ENCODE measurements at regions not wholly inside any gene's neighbourhood (a gene's known extent, or its start where the extent isn't known, plus 50 kb on each side); places are given as distances from the start of the nearest gene placed in this dataset.

- no peak for DNase-seq (ENCODE audit: low read depth in 2 of 2)
These were observed 331.8 kb upstream of the TENM3 start for GRCh38 chr4:181911420-181911819.

GRCh38 chr4:181933471-181933870, 309.7 kb upstream of the TENM3 start:
- no peak for DNase-seq (ENCODE audit: low read depth in 2 of 2)

- DNase-seq (ENCODE audit: low read depth in 2 of 2) = no peak
These were observed 304.6 kb upstream of the TENM3 start for GRCh38 chr4:181938631-181939030.

- no peak for DNase-seq (ENCODE audit: low read depth in 2 of 2)
These were observed 303.8 kb upstream of the TENM3 start for GRCh38 chr4:181939199-181939945.

- DNase-seq (ENCODE audit: low read depth in 2 of 2) = no peak
These were observed 298.7 kb upstream of the TENM3 start for GRCh38 chr4:181944527-181944926.

GRCh38 chr4:181946902-181947301, 296.3 kb upstream of the TENM3 start:
- no peak for DNase-seq (ENCODE audit: low read depth in 2 of 2)

GRCh38 chr4:181948839-181949382, 294.3 kb upstream of the TENM3 start:
- DNase-seq (ENCODE audit: low read depth in 2 of 2) = no peak

- no peak for DNase-seq (ENCODE audit: low read depth in 2 of 2)
These were observed 293.4 kb upstream of the TENM3 start for GRCh38 chr4:181949704-181950312.

- no peak for DNase-seq (ENCODE audit: low read depth in 2 of 2)
These were observed 292.7 kb upstream of the TENM3 start for GRCh38 chr4:181950372-181951127.

- DNase-seq (ENCODE audit: low read depth in 2 of 2) = no peak
These were observed 291.9 kb upstream of the TENM3 start for GRCh38 chr4:181951265-181951664.

- no peak for DNase-seq (ENCODE audit: low read depth in 2 of 2)
These were observed 290.7 kb upstream of the TENM3 start for GRCh38 chr4:181952478-181952877.

- DNase-seq (ENCODE audit: low read depth in 2 of 2) = no peak
These were observed 286.7 kb upstream of the TENM3 start for GRCh38 chr4:181956512-181956911.

GRCh38 chr4:181957088-181957487, 286.1 kb upstream of the TENM3 start:
- DNase-seq (ENCODE audit: low read depth in 2 of 2) = no peak

GRCh38 chr4:181958446-181958845, 284.8 kb upstream of the TENM3 start:
- DNase-seq (ENCODE audit: low read depth in 2 of 2) = no peak

GRCh38 chr4:181959121-181959520, 284.1 kb upstream of the TENM3 start:
- DNase-seq (ENCODE audit: low read depth in 2 of 2) = no peak

- no peak for DNase-seq (ENCODE audit: low read depth in 2 of 2)
These were observed 282.8 kb upstream of the TENM3 start for GRCh38 chr4:181960384-181960783.

GRCh38 chr4:181962321-181962720, 280.9 kb upstream of the TENM3 start:
- no peak for DNase-seq (ENCODE audit: low read depth in 2 of 2)

GRCh38 chr4:181964731-181965130, 278.5 kb upstream of the TENM3 start:
- no peak for DNase-seq (ENCODE audit: low read depth in 2 of 2)

GRCh38 chr4:181966104-181966551, 277.1 kb upstream of the TENM3 start:
- no peak for DNase-seq (ENCODE audit: low read depth in 2 of 2)

GRCh38 chr4:181967401-181967800, 275.8 kb upstream of the TENM3 start:
- no peak for DNase-seq (ENCODE audit: low read depth in 2 of 2)

GRCh38 chr4:181968371-181968770, 274.8 kb upstream of the TENM3 start:
- no peak for DNase-seq (ENCODE audit: low read depth in 2 of 2)

GRCh38 chr4:181969151-181969550, 274.1 kb upstream of the TENM3 start:
- no peak for DNase-seq (ENCODE audit: low read depth in 2 of 2)
